ENCODE measurements at regions not wholly inside any gene's neighbourhood (a gene's known extent, or its start where the extent isn't known, plus 50 kb on each side); places are given as distances from the start of the nearest gene placed in this dataset.

DNA sequence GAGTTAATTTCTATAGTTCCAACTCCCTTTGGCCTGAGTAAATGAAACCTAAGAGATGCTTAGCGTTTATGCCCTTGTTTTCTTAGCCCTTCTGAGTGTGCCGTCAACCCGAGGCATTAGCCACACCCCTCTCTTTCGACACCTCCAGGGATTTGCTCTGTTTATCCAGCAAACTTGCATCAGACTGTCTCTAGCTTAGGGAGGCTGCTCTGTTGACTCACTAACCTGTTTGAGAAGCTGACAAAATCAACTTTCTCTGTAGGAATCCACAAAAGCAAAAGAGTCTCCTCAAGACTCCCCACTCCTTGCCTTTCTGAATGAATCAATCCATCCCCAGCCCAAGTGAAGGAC, 317.6 kb downstream of the TNS1 start:
- TF ChIP-seq, protein P1, sequence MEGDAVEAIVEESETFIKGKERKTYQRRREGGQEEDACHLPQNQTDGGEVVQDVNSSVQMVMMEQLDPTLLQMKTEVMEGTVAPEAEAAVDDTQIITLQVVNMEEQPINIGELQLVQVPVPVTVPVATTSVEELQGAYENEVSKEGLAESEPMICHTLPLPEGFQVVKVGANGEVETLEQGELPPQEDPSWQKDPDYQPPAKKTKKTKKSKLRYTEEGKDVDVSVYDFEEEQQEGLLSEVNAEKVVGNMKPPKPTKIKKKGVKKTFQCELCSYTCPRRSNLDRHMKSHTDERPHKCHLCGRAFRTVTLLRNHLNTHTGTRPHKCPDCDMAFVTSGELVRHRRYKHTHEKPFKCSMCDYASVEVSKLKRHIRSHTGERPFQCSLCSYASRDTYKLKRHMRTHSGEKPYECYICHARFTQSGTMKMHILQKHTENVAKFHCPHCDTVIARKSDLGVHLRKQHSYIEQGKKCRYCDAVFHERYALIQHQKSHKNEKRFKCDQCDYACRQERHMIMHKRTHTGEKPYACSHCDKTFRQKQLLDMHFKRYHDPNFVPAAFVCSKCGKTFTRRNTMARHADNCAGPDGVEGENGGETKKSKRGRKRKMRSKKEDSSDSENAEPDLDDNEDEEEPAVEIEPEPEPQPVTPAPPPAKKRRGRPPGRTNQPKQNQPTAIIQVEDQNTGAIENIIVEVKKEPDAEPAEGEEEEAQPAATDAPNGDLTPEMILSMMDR (IDR thresholded peaks at IDR 0.05) = no peak
- peak in 1 of 4 donors; percentile 18 for TF ChIP-seq POLR2A (IDR thresholded peaks at IDR 0.05)
